ENCODE measurements at regions not wholly inside any gene's neighbourhood (a gene's known extent, or its start where the extent isn't known, plus 50 kb on each side); places are given as distances from the start of the nearest gene placed in this dataset.
"Not testable (repeated sequence)": the region's sequence is repeated elsewhere in the genome, so short reads cannot be mapped to it uniquely, and the experiment has no call there.

- DNase-seq: no peak
Observed at GRCh38 chr9:129561594-129562281, 59.2 kb downstream of the C9orf50 start.

- no peak for DNase-seq
Observed at GRCh38 chr9:129560881-129561306, 60.0 kb downstream of the C9orf50 start.

- DNase-seq: no peak
Observed at GRCh38 chr9:129559506-129559881, 61.4 kb downstream of the C9orf50 start.

GRCh38 chr9:129558551-129559505 lies 62.1 kb downstream of the C9orf50 start:
- no peak for DNase-seq

- DNase-seq: no peak
Observed at GRCh38 chr9:129558063-129558550, 62.8 kb downstream of the C9orf50 start.

GRCh38 chr9:129557192-129558036 lies 63.5 kb downstream of the C9orf50 start:
- DNase-seq: peak; percentile 20

- no peak for DNase-seq
Observed at GRCh38 chr9:129556491-129557191, 64.3 kb downstream of the C9orf50 start.

GRCh38 chr9:129555512-129556215 lies 65.2 kb downstream of the C9orf50 start:
- DNase-seq: no peak

GRCh38 chr9:129554649-129555048 lies 66.3 kb downstream of the C9orf50 start:
- no peak for DNase-seq

GRCh38 chr9:129553277-129553676 lies 67.6 kb downstream of the C9orf50 start:
- DNase-seq: no peak

- no peak for DNase-seq
Observed at GRCh38 chr9:129552064-129552463, 68.8 kb downstream of the C9orf50 start.

- no peak for DNase-seq
Observed at GRCh38 chr9:129551393-129551973, 69.4 kb downstream of the C9orf50 start.

- not testable (repeated sequence) for DNase-seq
Observed at GRCh38 chr9:129550977-129551376, 69.9 kb downstream of the C9orf50 start.

- DNase-seq: no peak
Observed at GRCh38 chr9:129550199-129550839, 70.6 kb downstream of the C9orf50 start.

GRCh38 chr9:129549684-129550083 lies 71.2 kb downstream of the C9orf50 start:
- DNase-seq: no peak

- no peak for DNase-seq
Observed at GRCh38 chr9:129549139-129549538, 71.8 kb downstream of the C9orf50 start.

- DNase-seq: no peak
Observed at GRCh38 chr9:129548571-129549135, 72.2 kb downstream of the C9orf50 start.

GRCh38 chr9:129547869-129548570 lies 72.9 kb downstream of the C9orf50 start:
- no peak for DNase-seq

- no peak for DNase-seq
Observed at GRCh38 chr9:129547063-129547462, 73.8 kb downstream of the C9orf50 start.

- not testable (repeated sequence) for DNase-seq
Observed at GRCh38 chr9:129545876-129546275, 75.0 kb downstream of the C9orf50 start.
